GM12878 (cell line): ENCODE measurements at regions not wholly inside any gene's neighbourhood (a gene's known extent, or its start where the extent isn't known, plus 50 kb on each side); places are given as distances from the start of the nearest gene placed in this dataset.
A peak's percentile ranks its signal among the peaks of the same experiment; 100 is the strongest.

Source experiments
- ATAC-seq: fragments of 200-7000 bp; cut with Tn5 transposase; 3 replicates; pipeline ENCODE4 v1.9.1; 2020; ENCODE audit warnings: mild to moderate bottlenecking, moderate library complexity
- BruUV-seq: library from RNA; stranded (reverse); fragments of 400-500 nt; replicated peaks from 2 replicates; lab custom pipeline; 2021; lab: Mats Ljungman, UMichigan
- CTCF ChIA-PET: fragments of 300-600 bp; sonication (Branson Sonifier 250); formaldehyde crosslinking; extraction: SDS; loops from one replicate; lab custom pipeline; 2021; ENCODE audit warnings: inconsistent platforms; lab: Yijun Ruan, JAX
- POLR2A ChIA-PET: fragments of 350-600 bp; formaldehyde crosslinking; extraction: SDS; loops from one replicate; lab custom pipeline; 2021; ENCODE audit warnings: inconsistent platforms; lab: Charles Lee
- RAD21 ChIA-PET: fragments of 300-600 bp; sonication (Branson Sonifier 250); formaldehyde crosslinking; loops from one replicate; lab custom pipeline; 2023; ENCODE audit warnings: antibody characterized with exemption; ENCODE audit not compliant: unreplicated experiment; lab: Charles Lee
- SMC1A ChIA-PET: fragments of 300-600 bp; sonication (Branson Sonifier 250); formaldehyde crosslinking; loops from one replicate; lab custom pipeline; 2023; ENCODE audit not compliant: unreplicated experiment, uncharacterized antibody; lab: Charles Lee
- DNase-seq: peaks from one replicate; pipeline ENCODE4 v3.0.0-alpha.2; 2011; ENCODE audit warnings: low read depth, low spot score
- FAIRE-seq: peaks from 3 replicates; lab custom pipeline; 2011; peaks lifted over from hg19 to GRCh38; lab: Jason Lieb, UNC
- H2AFZ ChIP-seq: 2 replicates; pipeline ENCODE4 v1.6.0; 2011; ENCODE audit warnings: low read depth, low read length, control low read depth; ENCODE audit not compliant: control insufficient read depth
- H3K27ac ChIP-seq: 2 replicates; pipeline ENCODE4 v1.5.1; 2011; ENCODE audit warnings: control low read depth; ENCODE audit not compliant: control insufficient read depth, insufficient read depth
- H3K27me3 ChIP-seq, 2 experiments: replicated peaks in 1 of 2; 2 replicates each; pipeline versions ENCODE4 v1.6.0 to v1.6.1; 2011; ENCODE audit warnings: low read length in 1 of 2; ENCODE audit not compliant: control insufficient read depth in 2 of 2, insufficient read depth in 2 of 2
- H3K36me3 ChIP-seq, 2 experiments: 2 replicates each; pipeline ENCODE4 v1.5.1; 2011; ENCODE audit warnings: low read length in 1 of 2; ENCODE audit not compliant: control insufficient read depth in 2 of 2, insufficient read depth in 2 of 2
- H3K4me1 ChIP-seq: 2 replicates; pipeline ENCODE4 v1.6.1; 2011; ENCODE audit warnings: mild to moderate bottlenecking, low read length, moderate library complexity, mixed read lengths; ENCODE audit not compliant: control insufficient read depth, insufficient read depth
- H3K4me2 ChIP-seq: 2 replicates; pipeline ENCODE4 v1.6.0; 2011; ENCODE audit warnings: control low read depth; ENCODE audit not compliant: control insufficient read depth, insufficient read depth
- H3K4me3 ChIP-seq: fragments of 200-600 bp; sonication (generic); 2 replicates; pipeline ENCODE4 v1.5.1; 2016
- H3K79me2 ChIP-seq: 2 replicates; pipeline ENCODE4 v1.6.0; 2011; ENCODE audit warnings: low read length; ENCODE audit not compliant: control insufficient read depth, insufficient read depth
- H3K9ac ChIP-seq: 2 replicates; pipeline ENCODE4 v1.8.0; 2011; ENCODE audit warnings: low read length, control low read depth, mixed read lengths; ENCODE audit not compliant: control insufficient read depth, insufficient read depth
- H3K9me3 ChIP-seq: replicated peaks from 3 replicates; pipeline ENCODE4 v1.5.1; 2011; ENCODE audit warnings: mild to moderate bottlenecking, low read length; ENCODE audit not compliant: control insufficient read depth, insufficient read depth
- H4K20me1 ChIP-seq: 2 replicates; pipeline ENCODE4 v1.6.0; 2011; ENCODE audit not compliant: control insufficient read depth, insufficient read depth
- HCFC1 ChIP-seq: fragments of 150-350 bp; IDR thresholded peaks from 2 replicates; pipeline ENCODE4 v1.6.1; 2014; ENCODE audit warnings: low read length
- SIX5 ChIP-seq: IDR thresholded peaks from 2 replicates; pipeline ENCODE4 v1.6.1; 2011; ENCODE audit warnings: mild to moderate bottlenecking, low read depth, low read length, moderate library complexity; ENCODE audit not compliant: severe bottlenecking
- YY1 ChIP-seq: IDR thresholded peaks from 2 replicates; pipeline ENCODE4 v1.6.1; 2011; ENCODE audit warnings: low read depth, mild to moderate bottlenecking, low read length
- in situ Hi-C: fragments of 300-500 bp; cut with MboI; formaldehyde crosslinking; loops from 9 replicates; pipeline ENCODE4 v1.14.3; 2018; ENCODE audit warnings: mixed read lengths
- intact Hi-C: fragments of 100-400 bp; cut with micrococcal nuclease; formaldehyde crosslinking; loops from one replicate; pipeline ENCODE4 v1.14.2; 2022; ENCODE audit not compliant: unreplicated experiment
- TF ChIP-seq, protein P1 (sequence below): fragments of 450-650 bp; IDR thresholded peaks from 2 replicates; pipeline ENCODE4 v1.6.1; 2018; ENCODE audit warnings: borderline replicate concordance, mild to moderate bottlenecking; ENCODE audit not compliant: partially characterized antibody
- TF ChIP-seq, protein P2 (sequence below): IDR thresholded peaks from 2 replicates; pipeline ENCODE4 v1.6.1; 2012; ENCODE audit warnings: low read depth, low read length, improper control_type of control experiment

DNA sequence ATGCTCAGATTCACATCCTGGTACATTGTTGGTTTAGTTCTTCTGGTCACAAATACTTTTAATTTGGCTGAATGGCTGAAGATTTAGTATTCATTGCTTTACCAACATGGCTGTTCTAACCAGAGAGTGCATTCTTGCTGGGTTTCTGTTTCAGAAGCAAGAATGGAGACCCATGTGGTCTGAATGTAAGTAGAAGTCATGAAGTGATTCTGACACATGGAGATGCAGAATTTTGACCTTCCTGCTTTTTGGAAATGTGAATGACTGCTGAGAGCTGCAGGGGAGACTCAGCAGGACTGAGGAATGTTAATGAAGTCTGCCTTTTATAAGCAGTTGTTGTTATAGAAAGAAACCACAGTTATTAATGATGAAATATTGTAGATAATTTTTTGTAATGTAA, 576.1 kb upstream of the MARCKS start:
- Histone ChIP-seq H4K20me1 (no peaks in the 10 kb centered on the region), H3K4me2 (no peak overlapping the region), H2AFZ (peak overlapping the region; percentile 2; the same call in 1 of the 2 replicates), H3K4me1 (no peaks in the 10 kb centered on the region), H3K9me3 (no peaks in the 10 kb centered on the region; the same call in 1 of the 3 replicates), H3K79me2 (no peaks in the 10 kb centered on the region), H3K4me3 (no peak overlapping the region), H3K27me3 (no peaks in the 10 kb centered on the region), H3K36me3 (no peaks in the 10 kb centered on the region), H3K9ac (no peak overlapping the region), H3K27ac (no peak overlapping the region)
- no peak for FAIRE-seq
- POLR2A ChIA-PET = no interaction called here
- BruUV-seq = no TSS peak
- SMC1A ChIA-PET = no interaction called here
- TF ChIP-seq, protein P1, sequence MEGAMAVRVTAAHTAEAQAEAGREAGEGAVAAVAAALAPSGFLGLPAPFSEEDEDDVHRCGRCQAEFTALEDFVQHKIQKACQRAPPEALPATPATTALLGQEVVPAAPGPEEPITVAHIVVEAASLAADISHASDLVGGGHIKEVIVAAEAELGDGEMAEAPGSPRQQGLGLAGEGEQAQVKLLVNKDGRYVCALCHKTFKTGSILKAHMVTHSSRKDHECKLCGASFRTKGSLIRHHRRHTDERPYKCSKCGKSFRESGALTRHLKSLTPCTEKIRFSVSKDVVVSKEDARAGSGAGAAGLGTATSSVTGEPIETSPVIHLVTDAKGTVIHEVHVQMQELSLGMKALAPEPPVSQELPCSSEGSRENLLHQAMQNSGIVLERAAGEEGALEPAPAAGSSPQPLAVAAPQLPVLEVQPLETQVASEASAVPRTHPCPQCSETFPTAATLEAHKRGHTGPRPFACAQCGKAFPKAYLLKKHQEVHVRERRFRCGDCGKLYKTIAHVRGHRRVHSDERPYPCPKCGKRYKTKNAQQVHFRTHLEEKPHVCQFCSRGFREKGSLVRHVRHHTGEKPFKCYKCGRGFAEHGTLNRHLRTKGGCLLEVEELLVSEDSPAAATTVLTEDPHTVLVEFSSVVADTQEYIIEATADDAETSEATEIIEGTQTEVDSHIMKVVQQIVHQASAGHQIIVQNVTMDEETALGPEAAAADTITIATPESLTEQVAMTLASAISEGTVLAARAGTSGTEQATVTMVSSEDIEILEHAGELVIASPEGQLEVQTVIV = no peak
- TF ChIP-seq HCFC1 (no peak), SIX5 (no peak), YY1 (peak; percentile 59; the same call in 1 of the 2 replicates)
- TF ChIP-seq, protein P2, sequence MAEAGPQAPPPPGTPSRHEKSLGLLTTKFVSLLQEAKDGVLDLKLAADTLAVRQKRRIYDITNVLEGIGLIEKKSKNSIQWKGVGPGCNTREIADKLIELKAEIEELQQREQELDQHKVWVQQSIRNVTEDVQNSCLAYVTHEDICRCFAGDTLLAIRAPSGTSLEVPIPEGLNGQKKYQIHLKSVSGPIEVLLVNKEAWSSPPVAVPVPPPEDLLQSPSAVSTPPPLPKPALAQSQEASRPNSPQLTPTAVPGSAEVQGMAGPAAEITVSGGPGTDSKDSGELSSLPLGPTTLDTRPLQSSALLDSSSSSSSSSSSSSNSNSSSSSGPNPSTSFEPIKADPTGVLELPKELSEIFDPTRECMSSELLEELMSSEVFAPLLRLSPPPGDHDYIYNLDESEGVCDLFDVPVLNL = no peak
- CTCF ChIA-PET = interaction anchor here (1.6 kb wide), 1 partner anchor 28 kb away, joined by 3 read pairs; no protein-coding TSS in a partner anchor
- intact Hi-C loops (no loop called here), in situ Hi-C loops (no loop called here)
- RAD21 ChIA-PET = no interaction called here
- ATAC-seq = peak; percentile 72
- no peak for DNase-seq
